Neural progenitor cell (in vitro differentiated cells): ENCODE measurements at regions not wholly inside any gene's neighbourhood (a gene's known extent, or its start where the extent isn't known, plus 50 kb on each side); places are given as distances from the start of the nearest gene placed in this dataset.

ENCODE experiments used
- DNase-seq: peaks from one replicate; pipeline ENCODE4 v3.0.0-alpha.2; 2016; ENCODE audit warnings: low spot score
- H2AFZ ChIP-seq: fragments of 200-600 bp; sonication (generic); replicated peaks from 2 replicates; pipeline ENCODE4 v1.6.1; 2016; ENCODE audit warnings: antibody characterized with exemption
- H3F3A ChIP-seq: fragments of 200-600 bp; sonication (generic); 2 replicates; pipeline ENCODE4 v1.6.1; 2016; ENCODE audit warnings: antibody characterized with exemption, low read depth
- H3K27ac ChIP-seq: fragments of 200-600 bp; sonication (generic); 2 replicates; pipeline ENCODE4 v1.5.1; 2016; ENCODE audit warnings: mild to moderate bottlenecking
- H3K27me3 ChIP-seq: fragments of 200-600 bp; sonication (generic); 2 replicates; pipeline ENCODE4 v1.6.1; 2016; ENCODE audit warnings: mild to moderate bottlenecking, moderate library complexity
- H3K36me3 ChIP-seq: fragments of 200-600 bp; sonication (generic); 2 replicates; pipeline ENCODE4 v1.5.1; 2016
- H3K4me1 ChIP-seq: fragments of 200-600 bp; sonication (generic); 2 replicates; pipeline ENCODE4 v1.6.1; 2016; ENCODE audit warnings: mixed run types
- H3K4me2 ChIP-seq: fragments of 200-600 bp; sonication (generic); 2 replicates; pipeline ENCODE4 v1.6.1; 2016
- H3K4me3 ChIP-seq: fragments of 200-600 bp; sonication (generic); 2 replicates; pipeline ENCODE4 v1.5.1; 2016
- H3K79me2 ChIP-seq: fragments of 200-600 bp; sonication (generic); 2 replicates; pipeline ENCODE4 v1.6.1; 2016; ENCODE audit warnings: low read depth
- H3K9ac ChIP-seq: fragments of 200-600 bp; sonication (generic); 2 replicates; pipeline ENCODE4 v1.6.1; 2016
- H3K9me3 ChIP-seq: fragments of 200-600 bp; sonication (generic); 2 replicates; pipeline ENCODE4 v1.5.1; 2016; ENCODE audit warnings: low read depth
- H4K20me1 ChIP-seq: fragments of 200-600 bp; sonication (generic); 2 replicates; pipeline ENCODE4 v1.6.1; 2016; ENCODE audit warnings: low read depth
- H3K27ac Mint-ChIP-seq: 3 replicates; pipeline ENCODE4 v1.8.0; 2021; ENCODE audit warnings: mixed read lengths
- H3K27me3 Mint-ChIP-seq: 2 replicates; pipeline ENCODE4 v1.8.0; 2022; ENCODE audit warnings: low read depth, mild to moderate bottlenecking, inconsistent platforms, moderate library complexity, mixed read lengths; ENCODE audit not compliant: insufficient read depth
- H3K36me3 Mint-ChIP-seq: 3 replicates; pipeline ENCODE4 v1.8.0; 2021; ENCODE audit warnings: mixed read lengths
- H3K4me1 Mint-ChIP-seq: 3 replicates; pipeline ENCODE4 v1.8.0; 2021; ENCODE audit warnings: mixed read lengths
- H3K4me3 Mint-ChIP-seq: 3 replicates; pipeline ENCODE4 v1.8.0; 2021; ENCODE audit warnings: mild to moderate bottlenecking, moderate library complexity, mixed read lengths
- H3K9me3 Mint-ChIP-seq: 3 replicates; pipeline ENCODE4 v1.8.0; 2020; ENCODE audit warnings: mixed read lengths
- CTCF ChIP-seq: fragments of 200-600 bp; sonication (generic); IDR thresholded peaks from 2 replicates; pipeline ENCODE4 v1.5.1; 2017; ENCODE audit warnings: antibody characterized with exemption, mild to moderate bottlenecking
- EZH2 ChIP-seq: fragments of 200-600 bp; sonication (generic); IDR thresholded peaks from 2 replicates; pipeline ENCODE4 v1.6.1; 2017; ENCODE audit warnings: antibody characterized with exemption, mild to moderate bottlenecking, moderate library complexity
- EZH2phosphoT487 ChIP-seq: fragments of 200-600 bp; sonication (generic); IDR thresholded peaks from 2 replicates; pipeline ENCODE4 v1.6.1; 2017; ENCODE audit warnings: antibody characterized with exemption

DNA sequence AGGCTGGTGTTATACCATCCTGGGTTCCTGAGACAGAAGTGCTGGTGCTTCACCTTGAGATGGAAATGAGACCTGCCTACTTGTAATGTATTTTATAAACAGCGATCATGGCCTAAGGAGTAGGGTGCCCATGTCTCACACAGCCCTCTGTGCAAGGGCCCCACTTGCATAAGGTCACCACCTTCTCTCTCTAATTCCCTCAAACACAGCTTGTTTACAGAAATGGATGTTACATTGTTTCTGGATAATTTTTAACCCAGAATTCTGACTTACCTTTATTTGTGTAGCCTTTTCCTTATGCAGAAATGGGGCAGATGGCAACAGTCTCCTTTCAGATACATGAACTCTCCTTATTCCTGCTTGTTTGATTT, 95.1 kb upstream of the UMPS start:
- H3K27ac ChIP-seq = no peak overlapping the region
- no peak for TF ChIP-seq EZH2
- no peak for TF ChIP-seq CTCF
- no peak for TF ChIP-seq EZH2phosphoT487
- H3K4me3 Mint-ChIP-seq = no peak overlapping the region

GRCh38 chr3:124636101-124636862, 94.0 kb upstream of the UMPS start:
- Mint-ChIP-seq H3K9me3 (no peaks in the 10 kb centered on the region), H3K27ac (no peak overlapping the region), H3K4me3 (no peak overlapping the region), H3K27me3 (no peaks in the 10 kb centered on the region), H3K36me3 (peaks cover 9% of the 10 kb centered on the region), H3K4me1 (peaks cover 2% of the 10 kb centered on the region)
- H3K4me2 ChIP-seq = no peak overlapping the region
- DNase-seq = no peak
- H3K9me3 ChIP-seq = no peaks in the 10 kb centered on the region
- no peak overlapping the region for H3K27ac ChIP-seq
- no peak overlapping the region for H2AFZ ChIP-seq
- no peaks in the 10 kb centered on the region for H3K36me3 ChIP-seq
- no peak overlapping the region for H3K4me3 ChIP-seq
- H3K79me2 ChIP-seq = no peaks in the 10 kb centered on the region
- TF ChIP-seq EZH2 (no peak), CTCF (peak; percentile 5)
- no peaks in the 10 kb centered on the region for H4K20me1 ChIP-seq
- peaks cover 3% of the 10 kb centered on the region for H3K4me1 ChIP-seq
- H3F3A ChIP-seq = no peaks in the 10 kb centered on the region
- no peak overlapping the region for H3K9ac ChIP-seq
- H3K27me3 ChIP-seq = no peaks in the 10 kb centered on the region

More for the DNA sequence above, 95.1 kb upstream of the UMPS start:
- Histone ChIP-seq H3K4me2 (no peak overlapping the region), H3K27me3 (no peaks in the 10 kb centered on the region), H3F3A (no peaks in the 10 kb centered on the region), H3K4me3 (no peak overlapping the region), H4K20me1 (no peaks in the 10 kb centered on the region), H3K4me1 (peaks cover 3% of the 10 kb centered on the region), H3K36me3 (no peaks in the 10 kb centered on the region), H3K79me2 (no peaks in the 10 kb centered on the region), H2AFZ (no peak overlapping the region), H3K9me3 (no peaks in the 10 kb centered on the region), H3K9ac (no peak overlapping the region)
- Mint-ChIP-seq H3K36me3 (peaks cover 9% of the 10 kb centered on the region), H3K27ac (no peak overlapping the region), H3K4me1 (peaks cover 11% of the 10 kb centered on the region), H3K9me3 (no peaks in the 10 kb centered on the region), H3K27me3 (no peaks in the 10 kb centered on the region)
- no peak for DNase-seq

- Histone ChIP-seq H3K36me3 (no peaks in the 10 kb centered on the region), H4K20me1 (no peaks in the 10 kb centered on the region), H3K79me2 (no peaks in the 10 kb centered on the region), H3K4me1 (peaks cover 3% of the 10 kb centered on the region), H3K27me3 (no peaks in the 10 kb centered on the region), H3K27ac (no peak overlapping the region), H3F3A (no peaks in the 10 kb centered on the region), H3K4me3 (no peak overlapping the region), H3K4me2 (no peak overlapping the region), H3K9ac (no peak overlapping the region), H2AFZ (no peak overlapping the region), H3K9me3 (no peaks in the 10 kb centered on the region)
- peaks cover 9% of the 10 kb centered on the region for H3K36me3 Mint-ChIP-seq
- TF ChIP-seq EZH2phosphoT487 (no peak), CTCF (no peak), EZH2 (no peak)
- H3K27me3 Mint-ChIP-seq = no peaks in the 10 kb centered on the region
- no peak overlapping the region for H3K27ac Mint-ChIP-seq
- no peaks in the 10 kb centered on the region for H3K9me3 Mint-ChIP-seq
- H3K4me3 Mint-ChIP-seq = no peak overlapping the region
- H3K4me1 Mint-ChIP-seq = no peaks in the 10 kb centered on the region
- no peak for DNase-seq
Measured at GRCh38 chr3:124636863-124637296, 93.4 kb upstream of the UMPS start.
